Posterior vena cava (tissue), 2 donors: ENCODE measurements at regions not wholly inside any gene's neighbourhood (a gene's known extent, or its start where the extent isn't known, plus 50 kb on each side); places are given as distances from the start of the nearest gene placed in this dataset.
A peak's percentile ranks its signal among the peaks of the same experiment; 100 is the strongest.
"Not testable (repeated sequence)": the region's sequence is repeated elsewhere in the genome, so short reads cannot be mapped to it uniquely, and the experiment has no call there.

ENCODE experiments used
- DNase-seq: peaks from one replicate; pipeline ENCODE4 v3.0.0-alpha.2; 2020; ENCODE audit warnings: low spot score
- intact Hi-C, 2 donors: fragments of 100-400 bp; cut with DNase I; formaldehyde crosslinking; loops; one replicate each; pipeline versions ENCODE4 v1.14.1 to v1.14.2; 2022 to 2023
- donor health status: DM: yes; HTN: yes; CAD: no.
- donor health status: DM: yes; HTN: yes; CAD: no.

DNA sequence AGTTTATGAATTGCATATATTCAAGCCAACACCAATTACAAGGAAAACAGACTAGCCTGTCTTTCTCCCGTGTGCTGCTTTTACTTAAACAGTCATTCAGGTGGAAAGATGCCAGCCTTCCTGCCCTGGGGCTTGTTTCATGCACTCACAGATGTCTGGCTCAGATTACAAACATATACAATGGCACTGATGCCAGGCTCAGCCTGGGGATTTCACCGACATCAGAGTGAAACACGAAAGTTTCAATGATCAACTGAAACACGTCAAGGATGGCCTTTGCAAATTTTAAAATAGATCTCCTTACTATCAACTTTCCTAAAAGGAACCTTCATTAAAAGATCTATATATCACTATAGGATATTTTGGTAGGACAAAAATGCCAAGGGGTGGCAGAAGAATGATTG, 1576.5 kb downstream of the EFNA5 start:
- no peak for DNase-seq
- intact Hi-C loops = no loop called here

DNA sequence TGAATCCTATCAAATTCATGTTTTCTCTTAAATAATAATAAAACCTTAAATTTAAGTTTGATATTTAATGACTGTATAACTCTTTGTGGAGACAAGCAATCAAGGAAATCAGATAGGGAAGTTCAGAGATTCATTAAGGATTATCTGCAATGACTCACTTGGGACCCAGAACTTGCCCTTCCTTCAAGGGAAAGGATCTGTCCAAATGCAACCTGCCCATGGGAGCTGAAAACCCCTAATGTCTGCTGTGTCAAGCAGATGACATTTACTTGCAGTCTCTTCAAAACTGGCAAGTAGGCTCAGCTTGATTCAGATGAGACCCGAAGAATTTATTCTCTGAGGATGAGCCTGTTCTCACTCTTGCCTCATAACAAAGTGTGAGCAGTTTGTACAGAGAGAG, 1577.6 kb downstream of the EFNA5 start:
- intact Hi-C loops = no loop called here
- no peak for DNase-seq

DNA sequence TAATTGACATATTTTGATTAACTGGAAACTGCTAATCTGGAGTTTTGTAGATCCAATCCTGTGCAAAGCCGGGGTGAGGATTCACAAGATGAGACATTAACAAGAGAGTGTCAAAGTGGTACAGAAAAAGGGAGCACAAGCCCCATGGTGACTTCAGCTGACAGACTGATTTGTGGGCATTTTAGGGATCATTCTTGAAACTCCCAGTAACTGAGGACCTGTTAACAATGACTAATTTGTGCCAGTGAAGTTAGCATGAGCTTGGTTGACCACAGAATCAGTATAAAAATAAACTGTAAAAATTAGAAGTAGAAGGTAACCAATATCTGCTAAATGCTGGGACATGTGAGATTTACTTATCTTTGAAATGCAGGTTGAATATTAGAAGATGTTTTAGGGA, 1578.3 kb downstream of the EFNA5 start:
- no peak for DNase-seq
- intact Hi-C loops = no loop called here

DNA sequence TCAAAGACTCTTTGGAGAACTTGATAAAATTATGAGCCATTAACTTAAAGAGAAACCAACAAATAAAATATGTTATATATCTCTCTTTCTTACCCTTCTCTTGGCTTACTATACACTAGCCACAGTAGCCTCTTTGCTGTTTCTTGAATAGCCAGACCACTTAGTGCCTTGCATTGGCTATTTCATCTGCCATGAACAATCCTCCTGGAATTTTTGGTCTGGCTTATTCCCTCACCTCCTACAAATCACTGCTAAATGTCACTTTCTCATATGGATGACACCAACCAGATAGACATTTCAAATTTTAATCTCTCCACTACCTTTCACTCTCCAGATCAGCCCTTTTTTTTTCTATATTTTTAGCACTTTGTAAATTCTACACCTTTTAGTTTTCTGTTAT, 1581.7 kb downstream of the EFNA5 start:
- intact Hi-C loops = no loop called here
- no peak for DNase-seq

DNA sequence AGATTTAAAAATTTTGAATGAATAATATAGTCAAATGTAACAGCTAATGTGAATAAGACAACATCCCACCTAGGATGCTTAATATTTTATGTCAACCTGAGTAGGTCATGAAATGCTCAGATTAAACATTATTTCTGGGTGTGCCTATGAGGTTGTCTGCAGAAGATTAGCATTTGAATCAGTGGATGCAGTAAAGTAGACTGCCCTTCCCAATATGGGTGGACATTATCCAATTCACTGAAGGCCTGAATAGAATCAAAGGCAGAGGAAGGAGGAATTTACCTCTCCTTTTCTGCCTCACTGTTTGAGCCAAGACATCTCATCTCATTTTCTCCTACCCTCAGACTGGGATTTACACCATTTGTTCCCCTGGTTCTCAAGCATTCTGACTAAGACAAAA, 1582.3 kb downstream of the EFNA5 start:
- intact Hi-C loops = no loop called here
- DNase-seq = no peak

DNA sequence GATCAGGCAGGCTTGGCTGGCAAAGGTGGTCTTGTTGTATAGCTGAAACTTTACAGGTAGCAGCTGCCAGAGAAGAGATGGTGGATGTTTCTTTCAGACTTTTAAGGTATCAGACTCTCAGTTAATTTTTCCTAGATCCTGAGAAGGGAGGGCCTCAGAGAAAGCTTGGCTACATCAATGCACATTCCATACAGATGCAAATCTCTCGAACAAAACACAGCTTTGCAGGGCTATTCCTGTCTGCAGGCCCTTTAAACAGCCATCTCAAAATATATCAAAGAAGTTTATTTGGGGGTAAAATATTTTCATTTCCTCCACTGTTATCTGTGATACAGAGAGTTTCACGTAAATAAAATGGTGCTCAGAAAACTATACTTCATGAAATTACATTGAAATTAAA, 1584.4 kb downstream of the EFNA5 start:
- DNase-seq = no peak
- intact Hi-C loops = no loop called here

DNA sequence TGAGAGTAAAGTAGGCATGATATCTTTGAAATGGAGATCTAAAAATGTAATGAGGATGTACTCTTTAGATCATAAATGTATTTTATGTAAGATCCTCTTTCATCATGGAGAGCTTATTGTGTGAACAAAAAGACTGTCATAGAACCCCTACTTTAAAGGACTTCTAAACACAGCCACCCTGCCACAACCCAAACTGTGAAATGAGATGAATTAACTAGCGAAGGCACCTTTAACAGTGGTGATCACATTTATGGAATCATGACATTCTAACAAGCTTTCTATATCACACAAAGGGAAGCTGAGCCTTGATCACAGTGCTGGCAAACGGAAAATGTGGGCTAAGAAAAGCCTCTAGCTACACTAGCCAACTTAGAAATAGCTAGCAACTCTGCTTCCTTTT, 1585.2 kb downstream of the EFNA5 start:
- no peak for DNase-seq
- intact Hi-C loops = no loop called here

DNA sequence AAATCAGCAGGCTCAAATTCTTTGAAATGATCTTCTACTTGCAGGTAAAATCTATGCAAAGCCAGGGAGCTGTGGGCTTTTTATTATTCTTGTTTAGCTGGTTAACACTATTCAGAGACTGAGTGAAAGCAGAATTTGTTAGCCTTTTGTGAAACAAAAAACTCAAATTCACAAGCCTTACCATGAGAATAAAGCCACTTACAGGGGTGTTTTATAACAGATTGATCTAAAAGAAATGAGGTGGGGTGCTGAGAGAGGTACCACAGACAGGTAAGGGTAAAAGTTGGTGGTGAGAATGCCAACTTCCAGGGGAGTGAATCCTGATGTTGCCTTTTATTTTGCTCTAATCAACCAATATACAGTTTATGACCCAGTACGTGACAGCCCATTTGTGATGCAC, 1585.6 kb downstream of the EFNA5 start:
- no peak for DNase-seq
- intact Hi-C loops = no loop called here

DNA sequence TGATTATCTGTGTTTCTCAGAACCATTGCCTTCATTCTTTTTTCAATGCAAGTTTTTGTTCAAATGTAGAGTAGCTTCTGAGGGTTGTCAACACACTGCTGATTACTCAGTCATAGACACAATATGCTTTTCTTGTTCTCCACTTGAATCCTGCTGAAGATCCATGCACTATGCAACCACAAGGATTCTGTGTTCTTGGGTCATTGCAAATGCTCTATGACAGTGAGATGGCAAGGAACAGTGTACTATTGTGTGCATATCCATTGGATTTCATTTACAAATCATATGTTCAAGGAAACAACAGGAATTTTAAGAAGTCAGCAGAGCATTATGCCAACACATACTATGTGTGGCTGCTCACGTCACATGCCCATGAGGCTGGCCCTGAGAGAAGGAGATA, 1590.2 kb downstream of the EFNA5 start:
- DNase-seq = no peak
- intact Hi-C loops = no loop called here

DNA sequence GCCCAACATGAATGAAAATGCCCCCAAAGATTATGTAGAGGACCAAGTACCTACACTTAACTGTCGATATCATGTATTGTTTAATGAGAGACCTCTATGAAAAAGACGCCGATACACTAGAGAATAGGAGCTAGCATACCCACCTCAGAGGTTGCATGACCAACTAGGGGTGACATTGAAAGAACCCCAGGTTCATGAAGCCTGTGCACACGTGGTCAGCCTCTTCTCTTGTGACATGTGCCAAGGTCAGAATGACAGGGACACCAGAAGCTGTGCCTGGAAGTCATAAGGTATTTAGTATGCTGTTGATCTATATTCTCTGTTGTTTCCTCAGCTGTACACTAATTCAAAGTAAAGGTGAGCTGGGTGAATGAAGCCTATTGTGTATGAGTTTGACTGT, 1594.1 kb downstream of the EFNA5 start:
- intact Hi-C loops = loop anchor here in 1 of 2 donors (5.0 kb wide), 1 partner anchor 924 kb away; no protein-coding TSS in a partner anchor
- no peak for DNase-seq

DNA sequence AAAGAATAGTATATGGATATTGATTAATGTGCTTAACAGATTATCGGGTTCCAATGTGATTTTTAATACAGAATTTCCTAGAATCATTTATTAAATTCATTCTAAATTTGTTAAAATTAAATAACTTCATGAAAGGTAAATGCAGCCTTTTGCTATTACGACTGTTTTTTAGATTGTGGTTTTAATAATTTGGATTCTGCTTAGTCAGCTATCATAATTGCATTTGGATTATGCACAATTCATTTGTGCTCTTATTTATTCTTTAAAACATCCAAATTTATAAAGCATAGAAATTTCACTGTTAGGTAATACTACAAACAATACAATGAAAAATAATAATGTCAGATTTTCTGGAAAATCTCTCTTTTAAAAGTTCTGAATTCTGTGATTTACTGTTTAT, 1598.5 kb downstream of the EFNA5 start:
- no peak for DNase-seq
- intact Hi-C loops = no loop called here

DNA sequence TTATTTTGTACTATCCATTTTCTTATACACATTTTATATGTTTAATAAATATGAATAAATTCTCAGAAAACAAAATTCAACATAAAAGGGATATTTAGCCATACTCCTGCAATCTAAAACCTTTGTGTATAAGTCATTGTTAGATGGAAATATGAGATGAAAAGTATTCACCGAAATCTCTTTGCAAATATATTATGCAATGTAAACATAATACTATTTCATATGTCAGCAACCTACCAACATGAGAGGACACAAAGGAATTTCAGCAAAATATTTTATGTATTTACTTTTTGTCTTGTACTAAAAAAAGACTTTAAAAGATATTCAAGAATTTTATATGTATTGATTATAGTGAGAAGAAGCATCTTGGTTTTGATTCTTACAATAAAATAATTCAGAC, 1623.4 kb downstream of the EFNA5 start:
- intact Hi-C loops = no loop called here
- no peak for DNase-seq

DNA sequence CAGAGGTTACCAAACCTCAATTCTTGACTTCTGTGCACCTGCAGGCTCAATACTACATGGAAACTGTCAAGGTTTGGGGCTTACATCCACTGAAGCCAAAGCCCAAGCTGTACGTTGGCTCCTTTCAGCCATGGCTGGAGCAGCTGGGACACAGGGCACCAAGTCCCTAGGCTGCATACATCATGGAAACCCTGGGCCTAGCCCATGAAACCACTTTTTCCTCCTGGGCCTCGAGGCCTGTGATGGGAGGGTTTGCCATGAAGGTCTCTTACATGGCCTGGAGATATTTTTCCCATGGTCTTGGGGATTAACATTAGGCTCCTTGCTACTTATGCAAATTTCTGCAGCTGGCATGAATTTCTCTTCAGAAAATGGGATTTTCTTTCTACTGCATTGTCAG, 1638.7 kb downstream of the EFNA5 start:
- intact Hi-C loops, DNase-seq: not testable (repeated sequence)

DNA sequence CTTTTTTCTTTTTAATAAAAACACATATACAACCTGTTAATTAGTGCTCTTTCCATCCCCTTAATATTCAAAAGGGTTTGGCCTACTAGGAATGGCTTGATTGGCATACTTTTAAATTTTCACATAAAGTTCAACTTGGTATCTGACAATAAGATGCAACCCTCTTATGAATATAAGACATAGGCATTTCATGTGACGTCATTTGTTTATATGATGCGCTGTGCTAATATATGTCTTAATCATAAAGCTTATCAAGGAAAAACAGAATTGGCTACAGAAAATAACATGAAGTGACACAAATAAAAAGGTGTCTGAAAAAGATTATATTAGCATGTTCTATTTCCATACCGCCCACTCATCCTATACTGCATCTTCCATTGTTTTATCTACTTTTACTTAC, 1642.4 kb downstream of the EFNA5 start:
- intact Hi-C loops = no loop called here
- DNase-seq = no peak

DNA sequence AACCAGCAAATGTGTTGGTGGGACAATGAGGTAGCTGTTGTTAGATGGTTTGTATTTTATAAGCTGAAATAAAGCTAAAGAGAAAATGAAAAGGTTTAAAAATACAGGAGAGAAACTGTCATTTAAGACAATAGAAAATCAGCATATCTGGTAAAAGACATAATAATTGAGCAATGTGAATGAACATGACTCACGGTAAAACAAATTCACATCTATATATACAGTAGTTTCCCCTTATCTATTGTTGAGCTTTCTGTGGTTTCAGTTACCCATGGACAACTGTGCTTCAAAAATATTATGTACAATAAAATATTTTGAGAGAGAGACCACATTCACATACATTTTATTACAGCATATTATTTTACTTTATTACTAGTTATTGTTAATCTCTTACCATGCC, 1649.8 kb downstream of the EFNA5 start:
- intact Hi-C loops = no loop called here

DNA sequence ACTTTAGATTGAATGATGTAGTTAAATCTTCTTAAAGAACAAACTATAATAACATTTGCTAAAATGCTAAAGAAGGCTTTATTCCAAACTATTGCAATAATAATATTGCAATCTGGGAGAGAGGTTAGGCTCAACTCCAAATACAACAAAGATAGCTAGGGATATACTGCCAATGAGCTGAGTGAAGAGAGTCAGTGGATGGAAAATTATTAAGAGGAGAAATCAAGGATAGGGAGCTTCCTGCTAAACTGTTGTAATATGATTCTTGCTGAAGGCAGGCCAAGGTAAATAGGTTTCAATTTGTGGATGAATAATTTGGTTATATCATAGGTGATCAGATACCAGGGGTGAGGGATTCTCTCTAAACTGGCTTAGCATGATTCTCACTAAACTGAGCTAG, 1651.5 kb downstream of the EFNA5 start:
- no peak for DNase-seq
- intact Hi-C loops = no loop called here

More for the DNA sequence above, 1649.8 kb downstream of the EFNA5 start:
- DNase-seq = no peak

DNA sequence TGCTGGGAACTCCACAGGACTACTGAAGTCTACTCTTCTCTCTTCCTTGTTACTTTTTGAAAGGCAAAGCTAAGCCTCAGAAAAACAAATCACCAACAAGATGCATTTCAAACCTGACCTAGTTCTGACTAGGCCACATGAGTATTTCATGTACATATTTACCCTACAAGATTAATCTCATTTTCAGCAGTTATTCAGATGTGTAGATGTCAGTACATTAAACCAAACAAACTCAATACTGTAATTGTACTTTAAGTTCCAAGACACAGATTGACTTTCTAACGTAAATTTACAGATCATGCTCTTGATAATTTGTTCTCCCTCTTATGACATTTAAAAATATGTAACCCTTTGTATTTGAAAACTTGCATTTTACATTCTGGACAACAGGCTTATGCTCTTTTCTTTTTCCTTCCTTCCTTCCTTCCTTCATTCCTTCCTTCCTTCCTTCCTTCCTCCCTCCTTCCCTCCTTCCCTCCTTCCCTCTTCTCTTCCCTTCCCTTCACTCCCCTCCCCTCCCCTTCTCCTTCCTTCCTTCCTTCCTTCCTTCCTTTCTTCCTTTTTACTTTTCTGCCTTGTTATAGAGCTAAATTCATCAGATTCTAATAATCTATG, 1653.4 kb downstream of the EFNA5 start:
- no peak for DNase-seq
- intact Hi-C loops = no loop called here

DNA sequence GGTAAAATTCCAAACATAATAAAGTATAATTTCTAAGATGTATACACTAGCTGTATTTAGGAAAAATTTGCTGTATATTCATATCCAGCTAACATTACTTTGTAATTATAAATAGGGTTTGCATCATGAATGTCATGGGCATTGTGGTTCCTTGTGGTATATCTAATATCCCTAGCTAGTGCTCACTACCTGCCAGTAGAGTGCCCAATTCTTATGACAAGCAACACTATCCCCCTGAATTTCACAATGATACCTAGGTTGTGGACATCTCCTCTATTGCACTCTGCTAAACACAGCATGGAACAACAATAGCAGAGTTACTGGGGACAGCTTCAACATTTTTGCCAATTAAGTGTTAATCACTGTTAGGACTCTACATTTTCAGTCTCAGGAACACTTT, 1656.5 kb downstream of the EFNA5 start:
- intact Hi-C loops = no loop called here
- no peak for DNase-seq

DNA sequence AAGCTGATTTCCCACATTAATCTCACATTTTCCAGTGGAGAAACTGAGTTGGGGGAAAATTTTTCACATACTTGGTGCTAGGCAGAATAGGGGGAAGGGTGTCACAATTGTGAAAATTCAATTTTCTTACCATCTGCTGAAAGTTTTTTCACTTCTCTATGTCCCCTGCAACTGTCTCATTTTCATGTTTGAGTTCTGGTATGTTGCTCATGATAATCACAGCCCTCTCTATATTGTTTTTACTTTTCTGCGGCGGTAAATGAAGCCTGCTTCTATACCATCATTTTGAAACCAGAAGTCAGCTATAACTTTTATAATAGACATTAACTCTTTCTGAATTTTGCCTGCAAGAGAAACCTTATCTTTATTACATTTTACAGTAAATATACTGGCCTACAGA, 1664.5 kb downstream of the EFNA5 start:
- intact Hi-C loops = no loop called here
- DNase-seq = no peak

DNA sequence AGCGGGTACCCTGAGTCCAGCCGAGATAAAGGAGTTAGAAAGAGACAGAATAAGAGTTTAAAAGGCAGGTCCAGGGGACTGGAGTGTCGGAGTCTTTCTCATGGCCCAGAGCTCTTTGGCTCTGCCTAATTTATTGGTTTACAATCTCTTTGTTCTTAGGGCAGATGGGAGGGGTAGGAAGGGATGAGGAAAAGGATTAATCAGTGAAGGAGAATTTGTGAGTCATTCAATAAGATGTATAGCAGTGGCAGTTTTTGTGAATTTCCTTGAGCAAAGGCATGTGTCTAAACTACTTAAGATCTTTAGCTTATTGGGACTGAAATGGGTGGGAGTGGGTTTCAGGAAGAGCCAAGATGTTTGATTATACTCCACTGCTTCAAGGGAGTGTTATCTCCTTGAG, 1671.7 kb downstream of the EFNA5 start:
- intact Hi-C loops, DNase-seq: not testable (repeated sequence)

DNA sequence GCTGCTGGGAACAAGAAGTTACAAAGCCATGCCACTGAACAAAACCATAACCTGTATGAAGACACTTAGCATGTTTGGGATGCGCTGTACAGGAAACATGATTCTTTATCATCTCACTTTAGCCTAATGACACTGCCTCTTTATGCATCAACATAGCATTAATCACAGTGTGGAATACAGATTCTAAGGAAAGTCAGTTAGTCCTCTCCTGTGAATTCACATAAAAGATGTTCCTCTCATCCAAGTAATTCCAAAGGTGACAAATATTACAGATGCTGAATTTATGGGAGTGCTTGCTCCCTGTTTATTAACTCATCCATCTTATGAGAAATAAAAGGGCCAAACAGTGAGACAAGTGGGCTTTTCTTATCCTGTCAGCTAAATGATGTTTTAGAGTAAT, 1677.7 kb downstream of the EFNA5 start:
- intact Hi-C loops = no loop called here
- no peak for DNase-seq

DNA sequence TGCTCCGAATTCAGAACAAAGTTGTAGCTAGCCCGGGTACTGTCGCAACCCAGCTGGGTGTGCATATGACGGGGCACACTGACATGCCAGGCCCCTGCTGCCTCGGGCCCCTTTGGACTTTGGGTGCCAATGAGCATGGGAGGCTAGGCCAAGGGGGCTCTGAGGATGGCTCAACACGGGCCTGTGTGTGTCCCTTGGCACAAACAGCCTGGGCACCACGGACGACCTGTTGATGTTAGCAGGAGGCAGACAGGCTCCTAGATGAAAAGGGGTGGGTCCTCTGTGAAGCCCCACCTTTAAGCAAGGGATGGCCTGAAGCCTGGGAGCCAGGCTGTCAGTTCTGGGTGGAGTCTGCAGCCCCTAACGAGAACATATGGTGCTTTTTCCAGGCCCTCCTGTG, 1688.2 kb downstream of the EFNA5 start:
- DNase-seq = peak; percentile 63
- intact Hi-C loops = no loop called here
